ENCODE measurements at regions not wholly inside any gene's neighbourhood (a gene's known extent, or its start where the extent isn't known, plus 50 kb on each side); places are given as distances from the start of the nearest gene placed in this dataset.

- Histone ChIP-seq H3K4me3 (ENCODE audit: low read length) (no peak overlapping the region), H3K36me3 (ENCODE audit: control insufficient read depth, insufficient read depth, low read length) (no peaks in the 10 kb centered on the region), H3K9me3 (ENCODE audit: control insufficient read depth, low read length) (no peaks in the 10 kb centered on the region), H3K9ac (ENCODE audit: extremely low read depth, low read length, poor library complexity, severe bottlenecking) (no peak overlapping the region), H3K27ac (ENCODE audit: low read depth, low read length) (no peak overlapping the region), H3K27me3 (ENCODE audit: control insufficient read depth, insufficient read depth, low read length, poor library complexity, severe bottlenecking) (no peaks in the 10 kb centered on the region), H3K4me1 (ENCODE audit: control insufficient read depth, insufficient read depth, low read length) (no peaks in the 10 kb centered on the region)
- WGBS, 2 experiments (ENCODE audit: insufficient coverage in 1 of 2, insufficient read length in 1 of 2), result 87 to 100% methylated on average over 1 of the region's 1 CpG
- no peak overlapping the region for H3K27ac Mint-ChIP-seq
- peaks cover 9% of the 10 kb centered on the region for H3K9me3 Mint-ChIP-seq
- peaks cover 12% of the 10 kb centered on the region for H3K4me1 Mint-ChIP-seq
- no peak for DNase-seq
- no peaks in the 10 kb centered on the region for H3K27me3 Mint-ChIP-seq (ENCODE audit: insufficient read depth)
- no peak for TF ChIP-seq CTCF (conservative IDR thresholded peaks at IDR 0.05)
- H3K4me3 Mint-ChIP-seq, result no peak overlapping the region
- H3K36me3 Mint-ChIP-seq (ENCODE audit: low read depth), result peaks cover 2% of the 10 kb centered on the region
Measured at GRCh38 chr18:64668461-64668962, 519.6 kb upstream of the LINC00305 start.

GRCh38 chr18:64663086-64663485 lies 514.2 kb upstream of the LINC00305 start:
- H3K4me1 Mint-ChIP-seq, result peaks cover 21% of the 10 kb centered on the region
- no peaks in the 10 kb centered on the region for H3K36me3 ChIP-seq (ENCODE audit: control insufficient read depth, insufficient read depth, low read length)
- no peak overlapping the region for H3K9ac ChIP-seq (ENCODE audit: extremely low read depth, low read length, poor library complexity, severe bottlenecking)
- H3K4me3 ChIP-seq (ENCODE audit: low read length), result no peak overlapping the region
- H3K4me3 Mint-ChIP-seq, result no peak overlapping the region
- H3K27me3 Mint-ChIP-seq (ENCODE audit: insufficient read depth), result no peaks in the 10 kb centered on the region
- no peak overlapping the region for H3K27ac ChIP-seq (ENCODE audit: low read depth, low read length)
- peaks cover 6% of the 10 kb centered on the region for H3K27me3 ChIP-seq (ENCODE audit: control insufficient read depth, insufficient read depth, low read length, poor library complexity, severe bottlenecking)
- H3K36me3 Mint-ChIP-seq (ENCODE audit: low read depth), result no peaks in the 10 kb centered on the region
- no peaks in the 10 kb centered on the region for H3K9me3 ChIP-seq (ENCODE audit: control insufficient read depth, low read length)
- no peak overlapping the region for H3K27ac Mint-ChIP-seq
- no peaks in the 10 kb centered on the region for H3K9me3 Mint-ChIP-seq
- 87 to 100% methylated on average over 1 to 2 of the region's 2 CpGs for WGBS, 2 experiments (ENCODE audit: insufficient coverage in 1 of 2, insufficient read length in 1 of 2)
- H3K4me1 ChIP-seq (ENCODE audit: control insufficient read depth, insufficient read depth, low read length), result no peaks in the 10 kb centered on the region
- no peak for TF ChIP-seq CTCF (conservative IDR thresholded peaks at IDR 0.05)
- DNase-seq, result no peak

- Histone ChIP-seq H3K9ac (ENCODE audit: extremely low read depth, low read length, poor library complexity, severe bottlenecking) (no peak overlapping the region), H3K27me3 (ENCODE audit: control insufficient read depth, insufficient read depth, low read length, poor library complexity, severe bottlenecking) (peaks cover 6% of the 10 kb centered on the region), H3K4me1 (ENCODE audit: control insufficient read depth, insufficient read depth, low read length) (no peaks in the 10 kb centered on the region), H3K4me3 (ENCODE audit: low read length) (peak overlapping the region; percentile 32), H3K27ac (ENCODE audit: low read depth, low read length) (no peak overlapping the region), H3K9me3 (ENCODE audit: control insufficient read depth, low read length) (no peaks in the 10 kb centered on the region), H3K36me3 (ENCODE audit: control insufficient read depth, insufficient read depth, low read length) (no peaks in the 10 kb centered on the region)
- peak overlapping the region; percentile 14 for H3K27ac Mint-ChIP-seq
- H3K9me3 Mint-ChIP-seq, result no peaks in the 10 kb centered on the region
- no peak overlapping the region for H3K4me3 Mint-ChIP-seq
- 67 to 78% methylated on average over 2 to 4 of the region's 4 CpGs for WGBS, 2 experiments (ENCODE audit: insufficient coverage in 1 of 2, insufficient read length in 1 of 2)
- no peak for DNase-seq
- peaks cover 16% of the 10 kb centered on the region for H3K4me1 Mint-ChIP-seq
- no peaks in the 10 kb centered on the region for H3K27me3 Mint-ChIP-seq (ENCODE audit: insufficient read depth)
- H3K36me3 Mint-ChIP-seq (ENCODE audit: low read depth), result no peaks in the 10 kb centered on the region
- no peak for TF ChIP-seq CTCF (conservative IDR thresholded peaks at IDR 0.05)
Measured at GRCh38 chr18:64659196-64659595, 510.3 kb upstream of the LINC00305 start.

Data from endodermal cell (in vitro differentiated cells).